Mucosa of rectum (tissue), 2 donors: ENCODE measurements at regions not wholly inside any gene's neighbourhood (a gene's known extent, or its start where the extent isn't known, plus 50 kb on each side); places are given as distances from the start of the nearest gene placed in this dataset.
"Not testable (repeated sequence)": the region's sequence is repeated elsewhere in the genome, so short reads cannot be mapped to it uniquely, and the experiment has no call there.

Experiments
- H3K27ac ChIP-seq, 2 donors: one replicate each; pipeline ENCODE4 v1.7.0; 2013; ENCODE audit warnings: inconsistent platforms in 2 of 2, low read depth in 2 of 2, low read length in 2 of 2
- H3K27me3 ChIP-seq, 2 donors: one replicate each; pipeline ENCODE4 v1.7.0; 2013; ENCODE audit warnings: low read length in 2 of 2; ENCODE audit not compliant: control insufficient read depth in 2 of 2, insufficient read depth in 2 of 2
- H3K36me3 ChIP-seq, 2 donors: one replicate each; pipeline ENCODE4 v1.7.0; 2013; ENCODE audit warnings: low read length in 2 of 2; ENCODE audit not compliant: control insufficient read depth in 2 of 2, insufficient read depth in 2 of 2
- H3K4me1 ChIP-seq, 2 donors: one replicate each; pipeline ENCODE4 v1.7.0; 2013; ENCODE audit warnings: low read length in 2 of 2, mild to moderate bottlenecking in 1 of 2; ENCODE audit not compliant: control insufficient read depth in 2 of 2, insufficient read depth in 2 of 2
- H3K4me3 ChIP-seq, 2 donors: one replicate each; pipeline ENCODE4 v1.7.0; 2013; ENCODE audit warnings: low read length in 2 of 2
- H3K9ac ChIP-seq, 2 donors: one replicate each; pipeline ENCODE4 v1.7.0; 2013; ENCODE audit warnings: low read length in 2 of 2, low read depth in 1 of 2, mild to moderate bottlenecking in 1 of 2
- H3K9me3 ChIP-seq, 2 donors: one replicate each; pipeline ENCODE4 v1.7.0; 2013; ENCODE audit warnings: low read length in 2 of 2; ENCODE audit not compliant: control insufficient read depth in 2 of 2
- donor health status: healthy.
- donor health status: Normal muscosa, but diverticular disease.

GRCh38 chr21:16124378-16125138, 394.8 kb downstream of the USP25 start:
- Histone ChIP-seq H3K4me1 (no peaks in the 10 kb centered on the region), H3K36me3 (no peaks in the 10 kb centered on the region), H3K9ac (no peak overlapping the region), H3K9me3 (peaks cover 0 to 2% of the 10 kb centered on the region in 2 donors), H3K27me3 (no peaks in the 10 kb centered on the region), H3K27ac (no peak overlapping the region), H3K4me3 (no peak overlapping the region)

GRCh38 chr21:16125274-16125673, 395.5 kb downstream of the USP25 start:
- H3K9ac ChIP-seq, result no peak overlapping the region

GRCh38 chr21:16132453-16132852, 402.7 kb downstream of the USP25 start:
- H3K4me3 ChIP-seq, H3K9ac ChIP-seq, H3K27me3 ChIP-seq, H3K36me3 ChIP-seq, H3K27ac ChIP-seq, H3K9me3 ChIP-seq, H3K4me1 ChIP-seq: not testable (repeated sequence)

More at GRCh38 chr21:16125274-16125673, 395.5 kb downstream of the USP25 start:
- no peak overlapping the region for H3K4me3 ChIP-seq
- H3K9me3 ChIP-seq, result peaks cover 0 to 2% of the 10 kb centered on the region in 2 donors
- no peak overlapping the region for H3K27ac ChIP-seq
- H3K4me1 ChIP-seq, result no peaks in the 10 kb centered on the region
- no peaks in the 10 kb centered on the region for H3K27me3 ChIP-seq
- no peaks in the 10 kb centered on the region for H3K36me3 ChIP-seq

- H3K4me1 ChIP-seq, result no peaks in the 10 kb centered on the region
- H3K36me3 ChIP-seq, result no peaks in the 10 kb centered on the region
- H3K4me3 ChIP-seq, result no peak overlapping the region
- no peak overlapping the region for H3K27ac ChIP-seq
- no peaks in the 10 kb centered on the region for H3K9me3 ChIP-seq
- H3K9ac ChIP-seq, result no peak overlapping the region
- H3K27me3 ChIP-seq, result no peaks in the 10 kb centered on the region
Measured at GRCh38 chr21:16133248-16133647, 403.5 kb downstream of the USP25 start.

- no peaks in the 10 kb centered on the region for H3K36me3 ChIP-seq
Measured at GRCh38 chr21:16134134-16134533, 404.4 kb downstream of the USP25 start.

GRCh38 chr21:16137106-16137505, 407.3 kb downstream of the USP25 start:
- H3K9ac ChIP-seq, result no peak overlapping the region
- no peaks in the 10 kb centered on the region for H3K27me3 ChIP-seq
- H3K4me3 ChIP-seq, result no peak overlapping the region
- H3K9me3 ChIP-seq, result no peaks in the 10 kb centered on the region
- H3K36me3 ChIP-seq, result no peaks in the 10 kb centered on the region
- no peaks in the 10 kb centered on the region for H3K4me1 ChIP-seq
- no peak overlapping the region for H3K27ac ChIP-seq

More at GRCh38 chr21:16134134-16134533, 404.4 kb downstream of the USP25 start:
- Histone ChIP-seq H3K9ac (no peak overlapping the region), H3K4me3 (no peak overlapping the region), H3K27ac (no peak overlapping the region), H3K4me1 (no peaks in the 10 kb centered on the region), H3K27me3 (no peaks in the 10 kb centered on the region), H3K9me3 (no peaks in the 10 kb centered on the region)

GRCh38 chr21:16145052-16145451, 415.3 kb downstream of the USP25 start:
- Histone ChIP-seq H3K4me3 (no peak overlapping the region), H3K9me3 (peaks cover 0 to 2% of the 10 kb centered on the region in 2 donors), H3K4me1 (no peaks in the 10 kb centered on the region), H3K27me3 (no peaks in the 10 kb centered on the region), H3K27ac (no peak overlapping the region), H3K36me3 (no peaks in the 10 kb centered on the region), H3K9ac (no peak overlapping the region)

GRCh38 chr21:16145479-16145878, 415.7 kb downstream of the USP25 start:
- Histone ChIP-seq H3K4me3 (no peak overlapping the region), H3K4me1 (no peaks in the 10 kb centered on the region), H3K36me3 (no peaks in the 10 kb centered on the region), H3K27ac (no peak overlapping the region), H3K9ac (no peak overlapping the region), H3K9me3 (peaks cover 0 to 2% of the 10 kb centered on the region in 2 donors), H3K27me3 (no peaks in the 10 kb centered on the region)

GRCh38 chr21:16154321-16154720, 424.5 kb downstream of the USP25 start:
- no peaks in the 10 kb centered on the region for H3K9me3 ChIP-seq
- H3K27me3 ChIP-seq, result no peaks in the 10 kb centered on the region
- no peak overlapping the region for H3K9ac ChIP-seq
- no peaks in the 10 kb centered on the region for H3K4me1 ChIP-seq
- H3K4me3 ChIP-seq, result no peak overlapping the region
- no peaks in the 10 kb centered on the region for H3K36me3 ChIP-seq
- no peak overlapping the region for H3K27ac ChIP-seq

GRCh38 chr21:16154951-16155635, 425.3 kb downstream of the USP25 start:
- no peak overlapping the region for H3K9ac ChIP-seq
- no peak overlapping the region for H3K4me3 ChIP-seq
- H3K27me3 ChIP-seq, result no peaks in the 10 kb centered on the region

More at GRCh38 chr21:16154951-16155635, 425.3 kb downstream of the USP25 start:
- no peaks in the 10 kb centered on the region for H3K9me3 ChIP-seq
- no peaks in the 10 kb centered on the region for H3K4me1 ChIP-seq
- H3K27ac ChIP-seq, result no peak overlapping the region
- H3K36me3 ChIP-seq, result no peaks in the 10 kb centered on the region
